ENCODE measurements at regions not wholly inside any gene's neighbourhood (a gene's known extent, or its start where the extent isn't known, plus 50 kb on each side); places are given as distances from the start of the nearest gene placed in this dataset.

GRCh38 chr9:104319685-104320084, 184.4 kb upstream of the OR13F1 start:
- TF ChIP-seq CTCF (conservative IDR thresholded peaks at IDR 0.05; ENCODE audit: low read depth, low read length) (no peak), EZH2 (IDR thresholded peaks at IDR 0.05; ENCODE audit: low read length, unreplicated experiment) (no peak)

All from PC-3 (cell line).